SH-SY5Y (cell line): ENCODE measurements at regions not wholly inside any gene's neighbourhood (a gene's known extent, or its start where the extent isn't known, plus 50 kb on each side); places are given as distances from the start of the nearest gene placed in this dataset.

ENCODE experiments used
- GATA2 ChIP-seq: IDR thresholded peaks from 2 replicates; pipeline ENCODE4 v1.6.1; 2011; ENCODE audit warnings: mild to moderate bottlenecking, low read depth, low read length
- GATA3 ChIP-seq: IDR thresholded peaks from 2 replicates; pipeline ENCODE4 v1.6.1; 2011; ENCODE audit warnings: low read depth, mild to moderate bottlenecking, low read length, moderate library complexity

DNA sequence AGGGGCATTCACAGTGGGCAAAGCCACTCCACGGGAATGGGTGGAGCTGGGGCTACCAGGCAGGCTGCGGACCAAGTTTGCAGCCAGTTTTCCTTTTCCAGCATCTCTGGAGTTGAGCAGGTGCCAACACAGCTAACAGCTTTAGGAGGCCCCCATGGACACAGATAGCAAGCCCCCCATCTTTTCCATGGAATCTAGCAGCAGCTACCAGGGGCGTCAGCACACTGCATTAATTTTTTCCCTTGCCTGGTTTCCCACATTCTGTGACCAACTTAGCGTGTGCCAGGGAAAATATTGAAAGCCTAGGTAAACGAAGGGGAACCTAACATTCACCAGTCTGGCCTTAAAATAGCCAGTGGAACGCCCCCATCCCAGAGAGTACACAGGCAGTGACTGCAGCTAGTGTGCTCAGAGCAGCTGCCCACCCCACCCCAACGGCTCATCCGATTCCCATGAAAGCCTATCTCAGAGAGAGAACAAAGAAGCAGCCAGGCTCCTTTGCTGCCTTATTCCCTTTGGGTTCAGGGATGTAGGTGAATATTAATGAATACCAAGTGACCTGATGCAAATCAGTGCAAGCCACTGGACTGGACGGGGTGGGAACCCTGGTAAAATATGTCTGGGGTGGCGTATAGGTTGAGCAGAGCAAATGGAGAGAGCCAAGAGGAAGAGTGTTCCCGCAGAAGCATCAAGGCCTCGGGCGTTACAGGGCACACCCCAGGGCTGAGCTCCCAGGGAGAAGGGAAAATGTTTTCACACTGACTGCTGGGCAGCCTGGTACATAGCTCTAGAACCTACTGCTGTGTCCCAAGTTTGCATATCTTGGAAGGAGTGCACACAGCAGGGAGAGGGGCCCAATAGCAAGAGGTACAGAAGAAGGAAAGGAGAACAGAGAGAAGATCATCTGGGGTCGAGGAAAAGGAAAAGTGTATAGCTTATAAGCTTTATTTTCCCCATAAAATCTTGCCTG lies 73.9 kb upstream of the SOX9 start:
- TF ChIP-seq GATA3: no peak
- no peak for TF ChIP-seq GATA2

- TF ChIP-seq GATA3 (no peak), GATA2 (no peak)
Measured at GRCh38 chr17:72049914-72050313, 70.9 kb upstream of the SOX9 start.

DNA sequence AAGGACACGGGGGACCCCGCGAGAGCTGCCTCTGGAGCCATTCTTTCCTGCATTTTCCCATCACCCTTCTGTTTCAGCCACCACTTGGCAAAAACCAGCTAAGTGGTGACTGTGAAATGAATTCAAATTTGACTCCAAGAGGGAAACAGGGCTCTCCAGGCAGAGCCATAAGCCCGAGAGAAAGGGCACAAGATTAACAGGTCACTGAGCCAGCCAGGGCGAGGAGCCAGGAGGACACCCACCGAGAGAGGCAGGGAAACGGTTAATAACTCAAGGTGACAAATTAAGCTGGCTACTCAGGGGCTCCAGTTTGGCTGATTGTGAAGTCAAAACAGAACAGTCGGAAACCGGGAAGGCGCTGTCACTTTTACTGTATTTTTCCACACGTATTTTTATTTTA lies 67.8 kb upstream of the SOX9 start:
- no peak for TF ChIP-seq GATA2

DNA sequence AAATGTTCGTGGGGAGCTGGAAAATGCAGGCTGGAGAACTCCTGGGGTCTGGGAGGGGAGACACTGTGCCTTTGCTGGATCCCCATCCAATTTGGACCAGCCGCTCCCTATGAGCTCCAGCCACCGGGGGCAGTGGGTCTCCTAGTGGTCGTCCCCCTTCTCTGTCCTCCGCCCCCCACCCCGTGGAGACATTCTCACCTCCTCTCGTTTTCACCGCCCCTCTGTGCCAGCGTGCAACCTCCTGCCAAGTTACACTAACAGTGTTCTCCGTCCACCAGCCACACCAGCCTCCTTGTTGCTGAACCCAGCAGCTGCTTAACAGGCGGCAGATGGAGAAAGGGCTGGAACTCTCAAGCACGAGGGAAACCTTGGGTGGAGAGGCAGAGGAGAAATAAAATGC lies 67.4 kb upstream of the SOX9 start:
- TF ChIP-seq GATA2: no peak
- TF ChIP-seq GATA3: no peak

DNA sequence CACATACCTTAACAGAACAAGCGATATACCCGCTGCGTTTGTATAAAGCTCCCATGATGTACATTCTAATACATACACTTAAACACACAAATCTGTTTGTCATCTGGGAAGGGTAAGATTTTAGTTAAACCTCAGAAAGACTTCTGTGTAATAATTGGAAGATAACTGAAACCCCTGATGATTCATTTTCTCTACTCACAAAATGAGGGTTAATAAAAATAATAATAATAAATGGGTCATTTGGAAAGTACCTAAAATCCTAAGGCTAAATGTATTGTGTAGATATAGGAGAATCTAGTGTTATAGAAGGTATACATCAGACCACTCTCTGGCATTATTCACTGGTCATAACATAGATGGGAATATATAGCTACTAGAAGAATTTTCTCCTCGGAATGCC lies 64.7 kb upstream of the SOX9 start:
- TF ChIP-seq GATA2: no peak
- TF ChIP-seq GATA3: no peak

GRCh38 chr17:72056727-72057290 lies 64.0 kb upstream of the SOX9 start:
- TF ChIP-seq GATA3 (no peak), GATA2 (no peak)

DNA sequence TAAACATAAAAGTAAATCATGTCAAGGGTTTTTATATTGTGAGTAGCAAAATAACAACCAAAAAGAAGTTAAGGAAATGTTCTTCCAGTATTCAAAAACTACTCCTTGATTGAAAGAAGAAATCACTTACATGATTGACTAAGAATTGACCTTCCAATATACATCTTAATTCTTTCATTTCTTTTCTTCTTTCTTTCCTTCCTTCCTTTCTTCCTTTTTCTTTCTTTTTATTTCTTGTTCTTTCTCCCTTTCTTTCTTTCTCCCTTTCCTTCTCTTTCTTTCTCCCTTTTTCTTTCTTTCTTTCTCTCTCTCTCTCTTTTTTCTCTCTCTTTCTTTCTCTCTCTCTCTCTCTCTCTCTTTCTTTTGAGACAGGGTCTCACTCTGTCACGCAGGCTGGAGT lies 60.7 kb upstream of the SOX9 start:
- TF ChIP-seq GATA3: no peak
- TF ChIP-seq GATA2: no peak

GRCh38 chr17:72063262-72063661 lies 57.6 kb upstream of the SOX9 start:
- TF ChIP-seq GATA3 (no peak), GATA2 (no peak)

GRCh38 chr17:72063756-72064450 lies 56.9 kb upstream of the SOX9 start:
- no peak for TF ChIP-seq GATA3
- TF ChIP-seq GATA2: no peak

DNA sequence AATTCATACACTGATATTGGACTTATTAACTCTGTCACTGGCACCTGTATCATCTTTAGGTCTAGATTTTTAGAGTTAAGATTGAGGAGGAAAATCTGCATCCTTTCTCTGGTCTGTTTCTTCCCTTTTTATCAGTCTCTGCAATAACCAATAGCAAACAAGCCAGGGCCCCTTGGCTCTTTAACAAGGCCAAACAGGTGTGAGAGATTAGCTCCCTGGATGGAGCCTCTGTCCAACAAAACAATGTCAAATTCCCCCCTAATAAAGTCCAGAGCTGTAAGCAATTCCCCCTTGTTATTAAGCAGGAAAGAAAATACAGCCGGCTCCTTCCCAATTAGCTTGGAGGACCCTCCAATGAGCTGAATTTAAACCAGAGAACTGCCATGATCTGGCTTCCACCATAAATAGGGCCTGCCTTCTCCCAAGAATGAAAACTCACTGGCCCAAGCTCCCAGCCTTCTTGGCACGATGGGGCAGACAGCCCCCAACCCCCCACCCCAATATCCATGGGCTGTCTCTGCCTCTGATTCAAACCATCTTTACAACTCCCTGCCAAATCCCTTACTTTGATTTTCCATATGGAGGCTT lies 56.1 kb upstream of the SOX9 start:
- TF ChIP-seq GATA3 (no peak), GATA2 (no peak)

GRCh38 chr17:72065556-72065955 lies 55.3 kb upstream of the SOX9 start:
- no peak for TF ChIP-seq GATA2
- TF ChIP-seq GATA3: no peak

DNA sequence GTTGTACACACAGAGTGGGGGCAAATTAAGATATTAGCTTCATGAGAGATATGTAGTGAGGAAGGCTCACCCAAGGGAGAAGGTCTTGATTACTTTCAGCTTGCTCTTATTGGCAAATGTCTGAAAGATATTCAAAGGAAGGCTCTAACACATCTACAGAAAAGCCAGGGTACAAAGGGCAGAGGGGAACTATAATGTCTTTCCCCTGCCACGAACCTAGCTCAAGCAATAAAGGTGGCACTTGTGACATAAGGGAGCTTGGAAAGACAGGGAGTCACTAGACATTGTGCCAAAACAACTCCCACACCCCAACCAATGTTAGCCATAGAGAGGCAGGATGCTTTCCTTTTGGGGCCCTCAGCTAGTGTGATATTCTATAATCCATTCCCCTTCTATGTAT lies 52.2 kb upstream of the SOX9 start:
- no peak for TF ChIP-seq GATA2
- TF ChIP-seq GATA3: no peak

DNA sequence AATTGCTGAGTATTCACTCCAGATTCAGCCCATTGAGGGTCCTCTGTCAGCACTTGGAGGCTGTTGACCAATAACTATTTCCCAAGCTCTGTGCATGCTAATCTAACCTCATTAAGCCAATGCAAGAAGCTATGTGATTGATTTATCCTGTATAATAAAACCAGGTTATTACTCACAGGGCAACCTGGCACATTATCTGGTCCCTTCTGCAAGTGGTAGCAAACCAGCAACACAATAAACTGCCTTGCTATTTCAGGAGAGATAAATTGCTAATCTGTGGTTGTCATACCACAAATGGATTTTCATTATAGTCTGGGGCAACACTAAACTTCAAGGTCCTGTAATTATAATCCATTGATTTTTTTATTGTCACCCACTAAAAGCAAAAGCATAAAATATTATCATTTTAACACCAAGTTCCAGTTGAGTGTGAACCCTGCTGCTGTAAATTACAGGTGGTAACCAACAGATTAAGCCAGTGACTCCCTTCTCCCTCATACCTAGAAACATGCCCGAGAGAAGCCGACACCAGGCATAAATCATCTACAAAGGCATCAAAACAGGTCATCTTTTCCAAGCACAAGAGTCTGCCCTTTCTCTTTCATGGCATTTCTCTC lies 51.1 kb upstream of the SOX9 start:
- TF ChIP-seq GATA2 (no peak), GATA3 (no peak)
